A673 (cell line): ENCODE measurements at regions not wholly inside any gene's neighbourhood (a gene's known extent, or its start where the extent isn't known, plus 50 kb on each side); places are given as distances from the start of the nearest gene placed in this dataset.

Experiments used
- CTCF ChIP-seq: fragments of 300-800, 200-600 bp; sonication (generic); conservative IDR thresholded peaks from 2 replicates; pipeline ENCODE4 v1.5.1; 2017; ENCODE audit warnings: low read depth, mild to moderate bottlenecking, antibody characterized with exemption, low read length, moderate library complexity, mixed read lengths
- EZH2 ChIP-seq: fragments of 200-600 bp; sonication (generic); IDR thresholded peaks from 2 replicates; pipeline ENCODE4 v1.6.1; 2017; ENCODE audit warnings: borderline replicate concordance, low read depth, mild to moderate bottlenecking, mixed read lengths, antibody characterized with exemption, low read length; ENCODE audit not compliant: poor library complexity, severe bottlenecking

GRCh38 chr13:19267746-19268145 is 86.1 kb upstream of the TUBA3C start:
- TF ChIP-seq CTCF = no peak
- TF ChIP-seq EZH2 = no peak
